ENCODE measurements at regions not wholly inside any gene's neighbourhood (a gene's known extent, or its start where the extent isn't known, plus 50 kb on each side); places are given as distances from the start of the nearest gene placed in this dataset.

GRCh38 chr22:26860301-26860700 lies 202.9 kb downstream of the MIAT start:
- TF ChIP-seq CTCF (IDR thresholded peaks at IDR 0.05) (no peak), POLR2A (IDR thresholded peaks at IDR 0.05) (no peak), POLR2AphosphoS5 (IDR thresholded peaks at IDR 0.05) (no peak), EP300 (IDR thresholded peaks at IDR 0.05) (no peak)

Measured in suprapubic skin (tissue), 4 donors.